ENCODE measurements at regions not wholly inside any gene's neighbourhood (a gene's known extent, or its start where the extent isn't known, plus 50 kb on each side); places are given as distances from the start of the nearest gene placed in this dataset.

GRCh38 chr12:43098766-43099550, 453.0 kb downstream of the ADAMTS20 start:
- DNase-seq (ENCODE audit: low read depth in 2 of 2), result peak in 1 of 2 donors; percentile 5

DNA sequence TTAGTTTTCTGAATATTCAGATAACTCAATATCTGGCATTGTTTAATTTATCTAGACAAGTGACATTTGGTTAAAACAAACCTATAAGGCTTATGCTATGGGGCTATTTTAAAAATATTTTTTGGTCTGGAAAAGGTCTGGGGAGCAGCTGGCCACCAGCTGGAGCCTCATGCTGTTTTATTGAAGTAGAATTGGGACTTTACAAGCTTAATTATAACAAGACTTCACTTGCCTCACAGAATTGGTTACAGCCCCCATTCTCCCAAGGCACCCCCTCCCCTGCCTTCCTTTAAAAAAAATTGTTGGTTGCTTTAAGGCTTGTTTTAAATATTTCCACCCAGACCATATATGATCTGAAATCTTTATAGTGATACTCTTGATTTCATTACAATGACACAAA, 453.9 kb downstream of the ADAMTS20 start:
- DNase-seq (ENCODE audit: low read depth in 2 of 2), result no peak

DNA sequence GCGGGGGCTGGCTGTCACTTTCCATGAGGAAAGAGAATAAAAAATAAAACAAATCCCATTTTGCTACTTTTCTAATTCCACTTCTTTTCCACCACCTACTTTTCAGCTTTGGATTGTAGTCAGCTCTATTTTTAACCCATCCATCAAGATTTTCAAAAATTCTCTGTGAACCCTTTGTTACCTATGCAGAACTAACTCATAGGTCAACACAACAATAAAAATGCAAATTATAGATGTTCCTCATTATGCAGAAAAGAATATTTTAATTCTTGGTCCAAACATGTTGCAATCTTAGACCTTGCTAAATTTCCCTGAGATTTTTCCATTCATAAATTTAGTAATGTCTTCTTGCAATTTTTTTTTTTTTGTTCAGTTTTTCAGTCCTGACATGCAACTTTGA, 454.5 kb downstream of the ADAMTS20 start:
- no peak for DNase-seq (ENCODE audit: low read depth in 2 of 2)

GRCh38 chr12:43095669-43096280, 456.2 kb downstream of the ADAMTS20 start:
- no peak for DNase-seq (ENCODE audit: low read depth in 2 of 2)

DNA sequence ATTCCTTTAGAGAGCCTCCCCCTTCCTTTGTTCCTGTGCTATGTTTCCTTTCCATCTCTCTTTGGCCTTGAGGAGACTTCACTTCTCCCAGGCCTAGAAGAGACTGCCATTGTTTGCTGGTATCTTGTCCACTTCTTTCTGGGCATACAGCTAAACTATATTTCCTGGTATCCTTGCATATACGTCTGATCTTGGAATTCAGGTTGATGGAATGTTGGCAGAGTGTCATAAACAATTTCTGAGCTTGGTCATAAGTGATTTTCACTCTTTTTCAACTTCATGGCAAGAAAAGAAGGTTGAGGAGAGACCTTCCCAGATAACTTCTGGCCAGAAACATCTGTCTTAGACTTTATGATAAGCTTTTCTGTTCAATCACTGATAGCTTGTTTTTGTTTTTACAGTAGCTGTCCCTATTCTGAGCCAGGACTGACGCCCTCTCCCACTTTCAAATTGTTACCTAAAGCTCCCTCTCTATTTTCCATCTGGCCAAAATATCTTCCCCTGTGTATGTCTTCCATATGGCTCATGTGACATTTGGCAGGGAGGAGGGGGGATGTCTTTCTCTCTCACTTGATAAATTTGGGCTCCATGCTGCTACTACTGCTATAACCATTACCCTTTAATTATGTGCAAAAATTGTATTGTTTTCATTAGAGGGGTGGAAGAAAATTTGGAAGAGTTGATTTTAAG, 457.0 kb downstream of the ADAMTS20 start:
- no peak for DNase-seq (ENCODE audit: low read depth in 2 of 2)

- DNase-seq (ENCODE audit: low read depth in 2 of 2), result no peak
These were observed 461.0 kb downstream of the ADAMTS20 start for GRCh38 chr12:43090981-43091380.

GRCh38 chr12:43087195-43088091, 464.6 kb downstream of the ADAMTS20 start:
- no peak for DNase-seq (ENCODE audit: low read depth in 2 of 2)

- peak; percentile 47 to 54 for DNase-seq (ENCODE audit: low read depth in 2 of 2)
These were observed 472.5 kb downstream of the ADAMTS20 start for GRCh38 chr12:43079476-43079875.

DNA sequence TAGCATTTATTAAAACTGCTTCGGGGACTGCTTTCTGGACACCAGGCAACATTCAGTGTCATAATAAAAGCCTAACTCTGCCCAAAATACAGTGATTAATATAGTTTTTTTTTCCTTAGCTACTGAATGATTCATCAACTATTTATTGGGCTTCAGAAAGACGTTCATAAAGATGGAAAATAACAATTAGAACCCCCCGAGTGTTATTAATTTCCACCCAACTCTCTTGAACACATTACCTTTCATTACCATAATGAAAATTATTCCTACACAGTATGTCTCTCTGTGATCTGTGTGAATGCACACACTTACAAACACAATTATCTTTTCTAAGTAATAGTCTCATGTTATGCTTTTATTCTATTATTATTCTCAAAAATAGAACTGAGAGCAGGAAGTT, 473.0 kb downstream of the ADAMTS20 start:
- DNase-seq (ENCODE audit: low read depth in 2 of 2), result peak; percentile 14 to 18

DNA sequence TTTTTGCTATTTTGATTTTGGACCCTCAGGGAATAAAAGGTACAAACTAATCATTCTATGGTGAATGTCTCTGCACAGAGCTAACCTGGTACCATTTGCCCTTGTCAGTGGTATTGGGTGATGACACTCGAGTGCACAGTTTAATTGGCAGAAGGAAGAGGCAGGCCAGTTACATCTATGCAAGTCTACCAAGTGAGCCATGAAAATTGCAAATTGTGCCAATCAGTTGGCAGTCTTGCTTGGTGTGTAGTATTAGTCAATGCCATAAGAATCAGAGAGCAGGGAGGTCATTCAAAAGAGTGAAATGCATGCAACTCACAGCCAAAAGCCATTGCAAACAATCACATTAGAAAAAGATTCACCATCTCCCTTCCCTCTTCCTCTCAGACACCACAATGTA, 479.6 kb downstream of the ADAMTS20 start:
- no peak for DNase-seq (ENCODE audit: low read depth in 2 of 2)

DNA sequence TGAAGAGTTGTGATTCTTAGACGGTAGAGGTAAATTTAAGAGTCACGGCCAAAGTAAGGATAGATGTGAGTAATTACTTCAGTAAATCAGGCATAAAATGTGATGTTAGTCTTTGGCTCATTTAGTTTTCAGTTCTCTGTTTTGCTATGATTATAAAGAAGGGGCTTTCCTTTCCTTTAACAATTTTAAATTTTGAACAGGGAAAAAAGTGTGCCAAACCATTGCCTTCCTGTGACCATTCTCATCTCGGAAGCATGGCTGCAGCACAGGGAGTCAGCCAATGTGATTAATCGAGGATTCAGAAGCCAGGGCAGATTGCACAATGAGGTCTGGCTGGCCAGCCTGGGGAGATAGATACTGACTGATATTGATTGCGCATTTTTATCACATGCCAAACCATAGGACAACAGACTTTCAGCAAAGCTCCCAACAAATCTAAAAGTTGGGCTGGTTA, 480.2 kb upstream of the PRICKLE1 start:
- DNase-seq (ENCODE audit: low read depth in 2 of 2), result no peak

DNA sequence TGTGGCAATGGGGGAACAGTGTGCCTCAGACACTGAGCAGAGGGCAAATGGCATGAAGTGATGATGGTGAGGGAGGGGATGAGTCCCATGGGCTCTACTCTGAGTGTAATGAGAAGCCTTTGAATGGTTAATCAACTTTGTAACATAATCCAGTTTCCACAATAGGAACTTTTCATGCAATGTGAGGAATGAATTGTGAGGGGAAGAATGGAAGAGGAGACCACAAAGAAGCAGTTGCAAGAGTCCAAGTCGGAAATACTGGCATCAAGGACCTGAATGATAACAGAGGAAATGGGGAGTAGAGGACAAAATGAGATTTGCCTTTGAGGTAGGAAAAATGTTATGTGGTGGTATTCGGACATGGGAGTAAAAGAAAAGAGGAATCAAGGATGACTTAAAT, 476.9 kb upstream of the PRICKLE1 start:
- no peak for DNase-seq (ENCODE audit: low read depth in 2 of 2)

DNA sequence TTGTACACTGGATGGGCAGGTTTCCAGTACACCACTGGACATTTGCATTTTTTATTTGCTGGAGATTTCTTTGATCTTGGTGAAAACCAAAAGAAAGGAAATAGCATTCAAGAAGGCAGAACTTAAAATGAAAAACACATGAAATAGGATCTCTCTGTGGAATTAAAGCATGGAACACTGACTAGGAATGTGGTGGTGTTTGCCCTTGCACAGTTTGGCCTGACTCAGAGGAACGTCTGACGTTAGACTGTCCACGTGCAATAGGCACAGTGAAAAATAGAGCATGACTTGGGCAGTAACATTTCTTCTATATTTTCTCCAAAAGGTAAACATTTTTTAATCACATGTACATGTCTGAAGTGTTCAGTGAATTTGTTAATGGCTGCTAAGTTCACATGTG, 474.1 kb upstream of the PRICKLE1 start:
- no peak for DNase-seq (ENCODE audit: low read depth in 2 of 2)

DNA sequence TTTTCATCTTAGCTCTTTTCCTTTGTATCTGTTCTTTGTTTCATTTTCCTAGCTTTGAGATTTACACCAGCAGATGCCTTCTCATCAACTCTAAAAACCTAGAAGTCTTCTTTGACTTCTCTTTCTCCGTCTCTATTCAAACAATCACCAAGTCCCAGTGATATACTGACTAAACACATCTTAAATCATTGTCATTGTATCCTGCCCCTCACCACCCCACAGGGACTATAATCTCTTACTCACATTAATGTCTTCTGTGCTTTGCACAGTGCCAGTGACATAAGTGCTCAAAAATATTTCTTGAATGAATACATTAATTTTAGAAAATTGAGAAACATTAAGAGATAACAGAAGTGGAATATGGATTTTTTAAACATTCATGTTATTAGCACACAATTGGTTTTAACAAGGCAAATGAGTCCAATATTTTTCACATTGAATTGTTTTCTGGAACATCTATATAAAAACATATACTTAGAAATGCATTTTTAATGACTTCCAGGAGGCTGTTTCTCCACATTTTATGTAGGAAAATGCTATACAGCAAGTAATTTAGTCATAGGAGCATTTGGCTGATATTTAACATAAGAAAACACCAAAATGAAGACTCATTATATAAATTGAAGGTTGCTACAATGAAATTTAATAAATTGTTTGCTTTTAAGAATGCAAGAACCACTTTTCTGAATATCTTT, 472.8 kb upstream of the PRICKLE1 start:
- DNase-seq (ENCODE audit: low read depth in 2 of 2), result no peak

DNA sequence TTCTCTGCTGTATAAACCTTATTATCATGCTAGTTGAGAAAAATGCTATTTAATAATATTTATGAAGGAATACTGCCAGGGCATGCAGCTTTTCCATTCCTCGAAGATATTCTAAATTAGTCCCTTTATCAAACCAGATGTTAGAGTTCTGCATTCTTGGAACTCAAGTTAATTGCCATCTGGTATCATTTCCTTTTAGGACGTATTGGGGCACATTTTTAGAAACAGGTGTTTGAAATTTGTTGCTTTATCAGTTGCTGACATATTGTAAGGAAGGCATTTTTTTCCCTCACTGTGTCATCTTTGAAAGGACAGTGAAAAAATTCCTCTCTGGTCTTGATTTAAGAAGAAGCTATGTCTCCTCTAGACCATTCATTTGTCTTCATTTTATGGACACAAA, 471.2 kb upstream of the PRICKLE1 start:
- DNase-seq (ENCODE audit: low read depth in 2 of 2), result no peak

DNA sequence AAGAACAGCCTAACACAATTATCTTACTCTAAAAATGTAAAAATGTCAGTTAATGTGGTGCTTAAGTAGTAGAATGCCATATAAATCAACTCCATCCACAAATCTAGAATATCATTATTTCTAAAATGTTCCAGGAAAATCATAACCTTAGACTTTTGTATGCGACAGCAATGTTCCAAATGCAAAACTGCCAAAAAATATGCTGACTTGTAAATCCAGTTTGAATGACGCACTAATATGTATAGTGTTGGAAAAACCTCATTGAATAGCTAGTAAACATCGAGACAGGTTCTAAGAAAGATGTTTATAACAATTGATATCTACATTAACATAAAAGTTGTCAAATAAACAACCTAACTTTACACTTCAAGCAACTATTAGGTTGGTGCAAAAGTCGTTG, 469.1 kb upstream of the PRICKLE1 start:
- DNase-seq (ENCODE audit: low read depth in 2 of 2), result no peak

DNA sequence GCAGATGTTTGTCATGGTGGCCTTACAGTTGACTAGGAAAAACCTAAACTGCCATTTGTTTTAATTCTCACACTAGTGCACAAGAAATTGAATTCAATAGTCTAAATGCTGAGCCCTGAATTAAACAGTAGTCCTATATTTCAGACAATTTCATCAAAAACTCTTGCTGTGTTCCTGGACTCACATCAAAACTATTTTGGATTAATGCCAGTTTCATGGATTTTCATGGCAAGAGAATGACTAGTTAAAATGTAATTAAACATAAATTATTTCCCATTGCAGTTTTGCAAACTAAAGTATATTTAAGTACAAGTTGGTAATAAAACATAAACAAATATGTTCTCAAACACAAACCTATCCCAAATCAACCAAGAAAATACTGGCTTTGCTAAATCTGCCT, 468.0 kb upstream of the PRICKLE1 start:
- no peak for DNase-seq (ENCODE audit: low read depth in 2 of 2)

DNA sequence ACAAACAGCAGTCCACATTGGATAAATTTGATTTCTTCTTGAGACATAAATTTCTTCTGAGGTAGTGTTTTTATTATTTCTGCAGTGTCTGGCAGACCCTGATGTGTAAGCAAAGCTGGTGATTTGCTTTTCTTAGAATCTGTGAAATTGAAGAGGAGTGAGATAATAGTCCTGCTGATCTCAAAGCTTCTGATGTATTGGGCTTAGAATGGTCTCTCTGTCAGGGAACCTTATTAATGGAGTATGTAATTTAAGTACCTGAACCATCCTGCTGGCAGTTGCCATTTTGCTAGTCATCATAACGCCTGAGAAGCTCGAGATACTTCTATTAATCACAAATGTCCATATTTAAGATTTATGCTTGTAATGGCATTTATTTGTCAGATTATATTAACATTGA, 464.5 kb upstream of the PRICKLE1 start:
- no peak for DNase-seq (ENCODE audit: low read depth in 2 of 2)

- DNase-seq (ENCODE audit: low read depth in 2 of 2), result no peak
These were observed 462.9 kb upstream of the PRICKLE1 start for GRCh38 chr12:43052441-43052840.

DNA sequence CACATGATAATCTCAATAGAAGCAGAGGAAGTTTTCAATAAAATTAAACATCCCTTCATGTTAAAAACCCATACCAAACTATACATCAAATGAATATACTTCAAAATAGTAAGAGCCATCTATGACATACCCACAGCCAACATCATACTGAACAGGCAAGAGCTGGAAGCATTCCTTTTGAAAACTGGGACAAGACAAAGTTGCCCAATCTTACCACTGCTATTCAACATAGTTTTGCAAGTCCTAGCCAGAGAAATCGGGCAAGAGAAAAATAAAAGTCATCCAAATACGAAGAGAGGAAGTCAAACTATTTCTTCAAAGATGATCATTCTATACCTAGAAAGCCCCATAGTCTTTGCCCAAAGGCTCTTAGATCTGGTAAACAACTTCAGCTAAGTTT, 454.7 kb upstream of the PRICKLE1 start:
- DNase-seq (ENCODE audit: low read depth in 2 of 2), result no peak

- no peak for DNase-seq (ENCODE audit: low read depth in 2 of 2)
These were observed 449.4 kb upstream of the PRICKLE1 start for GRCh38 chr12:43038991-43039390.

Data from lung microvascular endothelial cell (primary cell).